SH-SY5Y (cell line): ENCODE measurements at regions not wholly inside any gene's neighbourhood (a gene's known extent, or its start where the extent isn't known, plus 50 kb on each side); places are given as distances from the start of the nearest gene placed in this dataset.

Experiments used
- GATA2 ChIP-seq: IDR thresholded peaks from 2 replicates; pipeline ENCODE4 v1.6.1; 2011; ENCODE audit warnings: mild to moderate bottlenecking, low read depth, low read length
- GATA3 ChIP-seq: IDR thresholded peaks from 2 replicates; pipeline ENCODE4 v1.6.1; 2011; ENCODE audit warnings: low read depth, mild to moderate bottlenecking, low read length, moderate library complexity

DNA sequence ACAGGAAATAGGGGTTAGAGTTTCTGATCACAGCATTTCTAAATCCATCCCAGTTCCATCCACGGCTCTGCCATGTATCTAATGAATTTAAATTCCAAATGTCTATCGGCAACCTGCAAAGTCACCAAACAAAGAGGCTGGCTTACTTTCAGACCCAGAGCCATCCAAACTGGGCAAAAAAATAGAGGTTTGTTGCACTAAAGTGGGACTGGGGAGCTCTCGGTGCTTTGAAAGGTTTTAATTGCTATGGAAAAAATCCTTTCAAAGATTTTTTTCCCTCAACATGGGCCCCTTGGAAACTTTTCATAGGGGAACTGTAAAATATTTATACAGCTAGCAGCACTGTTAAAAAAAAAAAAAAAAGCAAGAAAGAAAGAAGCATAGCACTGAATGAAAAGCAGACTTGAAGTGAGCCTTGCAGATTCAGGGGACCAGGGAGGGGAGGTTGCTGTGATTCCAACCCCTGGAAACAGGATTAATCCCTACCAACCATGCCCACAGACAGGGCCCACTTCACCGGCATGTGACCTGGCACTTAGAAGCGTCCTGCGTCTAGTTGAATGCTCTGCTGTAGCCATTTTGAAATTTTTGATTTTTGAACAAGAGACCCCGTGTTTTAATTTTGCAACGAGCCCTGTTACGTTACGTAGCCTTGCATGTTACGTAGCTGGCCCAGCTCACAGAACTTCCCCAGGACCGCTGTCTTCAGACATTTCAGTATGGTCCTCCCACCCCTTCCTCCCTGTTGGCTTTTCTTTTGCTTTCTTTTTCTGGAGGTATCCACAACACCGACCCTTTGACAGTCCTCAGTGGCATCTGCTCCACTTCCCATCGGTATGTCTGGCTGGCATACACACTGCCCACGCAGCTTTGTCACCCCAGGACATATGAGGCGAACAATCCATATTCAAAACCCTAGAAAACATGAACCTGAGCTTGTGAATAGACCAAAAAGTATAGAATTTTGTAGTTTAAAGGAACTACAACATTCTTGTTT, 105.3 kb upstream of the NFIB start:
- TF ChIP-seq GATA2 = no peak
- no peak for TF ChIP-seq GATA3

- TF ChIP-seq GATA2 = no peak
- no peak for TF ChIP-seq GATA3
These were observed 104.5 kb upstream of the NFIB start for GRCh38 chr9:14418301-14418940.

- TF ChIP-seq GATA3 = no peak
- no peak for TF ChIP-seq GATA2
These were observed 103.3 kb upstream of the NFIB start for GRCh38 chr9:14417237-14417636.

- TF ChIP-seq GATA3 = no peak
- TF ChIP-seq GATA2 = no peak
These were observed 102.0 kb upstream of the NFIB start for GRCh38 chr9:14415947-14416346.

DNA sequence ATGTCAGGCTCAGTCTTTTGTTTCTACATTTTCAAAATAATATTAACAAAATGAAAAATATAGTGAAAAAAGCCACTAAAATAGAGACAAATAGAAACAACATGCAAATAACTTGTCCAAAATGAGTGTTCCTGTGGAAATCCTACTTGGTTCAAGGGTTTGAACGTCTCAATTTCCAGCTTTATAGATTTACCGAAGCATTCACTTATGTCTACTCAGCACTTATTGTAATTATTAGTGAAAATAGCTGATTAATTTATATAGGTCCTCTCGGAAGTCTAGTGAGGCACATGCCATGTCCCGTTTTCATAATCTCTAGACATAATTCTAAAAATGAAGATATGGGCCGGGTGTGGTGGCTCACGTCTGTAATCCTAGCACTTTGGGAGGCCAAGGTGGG, 99.9 kb upstream of the NFIB start:
- no peak for TF ChIP-seq GATA2
- no peak for TF ChIP-seq GATA3

DNA sequence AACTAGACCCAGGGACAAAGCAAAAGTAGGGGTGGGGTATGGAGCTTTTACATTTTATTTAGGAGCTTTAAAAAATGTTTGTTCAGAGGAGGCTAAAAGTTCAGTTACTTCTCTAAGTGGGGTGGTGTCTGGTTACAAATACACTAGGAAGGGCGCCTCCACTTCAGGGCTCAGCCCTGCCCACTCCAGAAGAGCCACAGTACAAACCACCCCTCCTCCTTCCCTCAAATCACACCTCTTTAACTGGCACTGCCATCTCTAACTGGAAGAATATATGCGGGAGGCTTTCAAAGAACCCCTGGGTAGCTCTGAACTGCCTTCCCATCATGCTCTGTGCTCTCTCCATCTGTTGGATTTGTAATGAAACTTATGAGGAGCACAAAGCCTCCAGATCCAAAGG, 98.8 kb upstream of the NFIB start:
- TF ChIP-seq GATA2 = no peak
- TF ChIP-seq GATA3 = no peak

DNA sequence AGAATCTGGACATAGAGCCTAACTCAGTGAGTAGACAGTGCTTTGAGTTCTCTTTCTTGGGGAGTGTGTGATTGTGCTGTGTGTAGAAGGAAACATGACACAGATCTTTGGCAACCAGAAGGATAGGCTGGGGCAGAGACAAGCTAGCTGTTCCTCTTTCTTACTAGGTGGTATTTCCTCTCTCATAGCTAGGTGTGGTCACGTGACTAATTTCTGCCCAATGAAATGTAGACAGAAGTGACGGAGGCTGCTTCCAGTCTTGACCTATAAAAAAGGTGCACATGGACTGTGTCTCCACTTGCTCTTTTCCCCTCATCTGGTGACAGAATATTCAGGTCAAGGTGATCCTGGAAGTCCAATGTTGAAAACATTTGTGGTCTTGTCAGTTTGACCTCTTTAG, 92.5 kb upstream of the NFIB start:
- TF ChIP-seq GATA3 = no peak
- TF ChIP-seq GATA2 = no peak

- TF ChIP-seq GATA2 (no peak), GATA3 (no peak)
These were observed 91.3 kb upstream of the NFIB start for GRCh38 chr9:14405176-14405706.

- no peak for TF ChIP-seq GATA2
- no peak for TF ChIP-seq GATA3
These were observed 89.1 kb upstream of the NFIB start for GRCh38 chr9:14403081-14403480.

DNA sequence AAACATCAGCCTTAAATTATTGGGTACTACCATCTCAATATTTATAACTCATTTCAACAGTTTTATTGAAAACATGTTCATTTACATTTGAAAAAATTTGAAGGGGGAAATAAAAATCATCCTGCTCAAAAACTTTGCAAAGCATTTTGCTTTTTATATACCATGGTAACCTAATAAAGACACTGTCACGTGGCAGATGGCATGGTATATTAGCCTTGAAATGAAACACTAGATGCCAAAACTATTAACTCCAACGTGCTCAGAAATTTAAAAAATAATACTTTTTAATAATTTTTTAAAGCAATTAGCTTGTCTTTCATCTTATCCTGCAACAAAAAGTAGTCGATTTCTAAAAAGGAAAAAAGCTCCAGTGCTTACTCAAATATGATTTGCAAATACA, 88.6 kb upstream of the NFIB start:
- TF ChIP-seq GATA3 (no peak), GATA2 (no peak)

DNA sequence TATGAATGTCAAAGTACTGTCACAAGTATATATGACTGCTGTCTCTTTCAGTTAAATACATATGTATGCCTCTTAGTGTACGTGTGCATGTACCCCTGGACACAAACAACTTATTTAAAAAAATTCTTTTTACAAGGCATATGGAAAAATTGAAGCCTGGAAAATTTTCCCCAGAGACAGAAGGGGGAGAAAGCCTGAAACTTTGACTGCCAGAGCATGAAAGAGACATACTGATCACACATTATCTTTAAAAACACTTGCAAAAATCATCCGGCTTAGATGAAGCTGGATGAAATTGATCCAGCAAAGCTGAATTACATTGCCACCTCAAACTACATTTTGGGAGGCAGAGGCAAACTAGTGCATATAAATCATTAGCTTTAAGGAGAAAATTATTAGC, 88.0 kb upstream of the NFIB start:
- TF ChIP-seq GATA3 = no peak
- TF ChIP-seq GATA2 = no peak

DNA sequence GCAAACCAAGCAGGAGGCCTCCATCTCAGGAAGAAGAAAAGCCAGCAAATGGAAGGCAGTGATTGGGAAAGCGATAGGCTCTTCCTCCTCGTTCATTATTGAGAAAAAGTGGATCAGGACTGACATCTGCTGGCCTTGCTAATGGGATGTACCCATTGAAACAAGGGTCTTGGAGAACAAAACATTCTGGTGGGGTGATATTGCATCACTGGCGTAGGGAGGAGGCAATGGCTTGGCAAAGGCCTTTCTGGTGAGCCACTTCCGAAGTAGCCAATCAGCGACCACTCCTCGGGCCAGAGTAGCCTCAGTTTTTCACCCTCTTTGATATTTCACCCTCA, 86.7 kb upstream of the NFIB start:
- TF ChIP-seq GATA3 (no peak), GATA2 (no peak)

GRCh38 chr9:14399756-14400657, 86.1 kb upstream of the NFIB start:
- TF ChIP-seq GATA3 (no peak), GATA2 (no peak)

DNA sequence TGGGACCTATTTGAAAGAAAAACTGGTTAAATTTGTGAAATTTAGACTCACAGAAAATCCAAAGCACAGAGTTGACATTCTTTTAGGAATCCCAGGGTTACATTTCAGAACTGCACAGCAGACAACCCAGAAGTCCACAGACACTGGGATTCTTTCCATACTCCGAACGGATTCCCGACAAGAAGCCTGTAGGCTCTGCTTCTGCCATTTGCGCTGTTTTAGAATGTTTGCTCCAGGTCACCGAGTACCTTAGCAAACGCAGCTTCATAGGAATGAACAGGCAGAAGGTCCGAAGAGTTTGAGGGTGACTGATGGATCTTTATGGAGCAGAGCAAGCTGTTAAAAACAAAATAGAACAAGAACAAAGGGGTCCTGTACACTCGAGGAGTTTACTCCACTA, 84.5 kb upstream of the NFIB start:
- TF ChIP-seq GATA2 (no peak), GATA3 (no peak)
